CD8-positive, alpha-beta memory T cell (primary cell): ENCODE measurements at regions not wholly inside any gene's neighbourhood (a gene's known extent, or its start where the extent isn't known, plus 50 kb on each side); places are given as distances from the start of the nearest gene placed in this dataset.
A peak's percentile ranks its signal among the peaks of the same experiment; 100 is the strongest.
"Not testable (repeated sequence)": the region's sequence is repeated elsewhere in the genome, so short reads cannot be mapped to it uniquely, and the experiment has no call there.

Experiments
- CTCF ChIA-PET: fragments of 350-600 bp; sonication (Branson Sonifier 250); formaldehyde crosslinking; loops from one replicate; lab custom pipeline; 2021; ENCODE audit warnings: antibody characterized with exemption; lab: Charles Lee
- POLR2A ChIA-PET: fragments of 350-600 bp; sonication (Branson Sonifier 250); formaldehyde crosslinking; loops from one replicate; lab custom pipeline; 2021; ENCODE audit warnings: antibody characterized with exemption; lab: Charles Lee
- DNase-seq, 5 donors: peaks; one replicate each; pipeline versions ENCODE4 v3.0.0 to v3.0.0-alpha.2; 2020 to 2022; ENCODE audit warnings: mixed read lengths in 1 of 5
- H3K27ac ChIP-seq: one replicate; pipeline ENCODE4 v1.7.0; 2013; ENCODE audit warnings: low read depth, mild to moderate bottlenecking, low read length, moderate library complexity
- H3K27me3 ChIP-seq: 2 replicates; pipeline ENCODE4 v1.7.0; 2013; ENCODE audit warnings: low read length, mild to moderate bottlenecking; ENCODE audit not compliant: insufficient read depth, poor library complexity, severe bottlenecking
- H3K36me3 ChIP-seq: 2 replicates; pipeline ENCODE4 v1.7.0; 2013; ENCODE audit warnings: mild to moderate bottlenecking, low read length, moderate library complexity; ENCODE audit not compliant: insufficient read depth
- H3K4me1 ChIP-seq: 2 replicates; pipeline ENCODE4 v1.7.0; 2013; ENCODE audit warnings: mild to moderate bottlenecking, low read length, moderate library complexity; ENCODE audit not compliant: insufficient read depth
- H3K4me3 ChIP-seq: 2 replicates; pipeline ENCODE4 v1.7.0; 2013; ENCODE audit warnings: mild to moderate bottlenecking, low read length
- H3K9me3 ChIP-seq: 2 replicates; pipeline ENCODE4 v1.7.0; 2013; ENCODE audit warnings: mild to moderate bottlenecking, low read length
- H3K27ac Mint-ChIP-seq, 8 donors: one replicate each; pipeline ENCODE4 v1.8.0; 2020 to 2021; ENCODE audit warnings: mixed read lengths in 8 of 8, mild to moderate bottlenecking in 6 of 8, inconsistent platforms in 3 of 8, moderate library complexity in 3 of 8
- H3K27me3 Mint-ChIP-seq, 2 donors: one replicate each; pipeline ENCODE4 v1.8.0; 2020 to 2021; ENCODE audit warnings: mixed read lengths in 2 of 2, mild to moderate bottlenecking in 1 of 2, moderate library complexity in 1 of 2
- H3K36me3 Mint-ChIP-seq, 3 donors: one replicate each; pipeline ENCODE4 v1.8.0; 2020 to 2021; ENCODE audit warnings: mixed read lengths in 3 of 3, inconsistent platforms in 1 of 3, mild to moderate bottlenecking in 1 of 3
- H3K4me1 Mint-ChIP-seq, 3 donors: one replicate each; pipeline ENCODE4 v1.8.0; 2020 to 2021; ENCODE audit warnings: mixed read lengths in 3 of 3, inconsistent platforms in 1 of 3, mild to moderate bottlenecking in 1 of 3
- H3K4me3 Mint-ChIP-seq, 7 donors: one replicate each; pipeline ENCODE4 v1.8.0; 2020 to 2021; ENCODE audit warnings: mixed read lengths in 7 of 7, mild to moderate bottlenecking in 6 of 7, moderate library complexity in 4 of 7, inconsistent platforms in 2 of 7
- H3K9me3 Mint-ChIP-seq, 5 donors: one replicate each; pipeline ENCODE4 v1.8.0; 2020 to 2022; ENCODE audit warnings: mixed read lengths in 5 of 5, mild to moderate bottlenecking in 3 of 5, moderate library complexity in 2 of 5, inconsistent platforms in 1 of 5

DNA sequence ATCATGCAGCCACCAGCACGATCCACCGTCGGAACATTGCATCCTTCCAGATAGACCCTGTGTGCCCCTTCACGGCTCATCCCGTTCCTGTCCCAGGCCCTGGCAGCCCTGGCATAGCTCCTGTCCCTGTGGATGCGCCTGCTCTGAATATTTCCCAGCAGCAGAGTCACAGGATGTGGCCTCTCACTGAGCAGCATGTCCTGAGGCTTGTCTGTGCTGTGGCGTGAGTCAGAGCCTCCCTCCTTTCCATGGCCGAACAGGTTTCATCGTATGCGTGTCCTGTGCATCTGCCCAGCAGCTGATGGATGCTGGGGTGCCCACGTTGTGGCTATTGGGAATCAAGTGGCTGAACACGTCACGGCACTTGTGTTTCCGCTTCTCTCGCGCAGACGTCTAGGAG is 4471.5 kb upstream of the TPTE start:
- H3K27me3 ChIP-seq, H3K4me3 ChIP-seq, H3K36me3 Mint-ChIP-seq, POLR2A ChIA-PET, DNase-seq, H3K4me3 Mint-ChIP-seq, H3K9me3 Mint-ChIP-seq, H3K9me3 ChIP-seq, H3K27me3 Mint-ChIP-seq, H3K27ac ChIP-seq, H3K36me3 ChIP-seq, CTCF ChIA-PET, H3K4me1 Mint-ChIP-seq, H3K27ac Mint-ChIP-seq, H3K4me1 ChIP-seq: not testable (repeated sequence)

DNA sequence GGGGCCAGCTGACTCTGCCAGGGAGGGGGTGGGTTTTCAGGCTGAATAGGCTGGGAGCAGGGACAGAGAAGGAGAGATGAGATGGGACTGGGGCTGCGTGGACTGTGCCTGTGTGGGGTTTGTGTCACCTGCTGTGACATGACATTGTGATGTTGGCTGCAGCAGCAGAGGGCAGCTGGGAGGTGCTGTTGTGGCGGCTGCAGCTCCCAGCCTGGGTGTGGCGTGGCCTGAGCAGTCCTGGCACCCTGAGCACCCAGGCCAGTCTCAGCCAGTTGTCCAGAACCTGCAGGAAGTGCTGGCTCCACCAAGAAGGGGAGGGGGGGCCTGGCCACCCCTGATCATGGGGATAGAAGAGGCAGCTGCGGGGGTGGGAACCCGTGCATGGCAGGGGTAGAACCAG is 4469.3 kb upstream of the TPTE start:
- DNase-seq, H3K4me3 ChIP-seq, H3K27ac ChIP-seq, H3K36me3 Mint-ChIP-seq, POLR2A ChIA-PET, H3K4me1 Mint-ChIP-seq, H3K27me3 ChIP-seq, H3K27me3 Mint-ChIP-seq, H3K9me3 ChIP-seq, CTCF ChIA-PET, H3K4me3 Mint-ChIP-seq, H3K9me3 Mint-ChIP-seq, H3K4me1 ChIP-seq, H3K27ac Mint-ChIP-seq, H3K36me3 ChIP-seq: not testable (repeated sequence)

DNA sequence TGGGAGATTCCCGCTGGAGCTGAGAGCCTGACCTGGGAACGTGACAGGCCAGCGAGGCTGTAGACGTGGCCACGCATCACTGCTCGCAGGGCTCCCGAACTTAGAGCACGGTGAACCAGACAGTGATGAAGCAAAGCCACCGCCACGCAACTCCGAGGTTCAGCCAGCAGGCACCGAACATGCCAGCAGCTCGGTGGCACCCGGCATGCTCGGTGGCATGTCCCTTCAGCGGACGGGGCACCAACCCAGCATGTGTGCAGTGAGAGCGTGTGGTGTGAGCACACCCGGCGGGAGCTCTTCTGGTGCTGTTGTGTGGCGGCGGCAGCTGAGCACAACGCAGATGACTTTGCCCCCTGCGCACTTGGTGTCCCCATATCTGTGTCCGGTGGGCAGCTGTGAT is 4468.2 kb upstream of the TPTE start:
- H3K36me3 ChIP-seq, POLR2A ChIA-PET, H3K27ac ChIP-seq, CTCF ChIA-PET, H3K4me3 Mint-ChIP-seq, H3K4me1 ChIP-seq, H3K9me3 Mint-ChIP-seq, DNase-seq, H3K4me1 Mint-ChIP-seq, H3K27me3 ChIP-seq, H3K4me3 ChIP-seq, H3K9me3 ChIP-seq, H3K27ac Mint-ChIP-seq, H3K36me3 Mint-ChIP-seq, H3K27me3 Mint-ChIP-seq: not testable (repeated sequence)

DNA sequence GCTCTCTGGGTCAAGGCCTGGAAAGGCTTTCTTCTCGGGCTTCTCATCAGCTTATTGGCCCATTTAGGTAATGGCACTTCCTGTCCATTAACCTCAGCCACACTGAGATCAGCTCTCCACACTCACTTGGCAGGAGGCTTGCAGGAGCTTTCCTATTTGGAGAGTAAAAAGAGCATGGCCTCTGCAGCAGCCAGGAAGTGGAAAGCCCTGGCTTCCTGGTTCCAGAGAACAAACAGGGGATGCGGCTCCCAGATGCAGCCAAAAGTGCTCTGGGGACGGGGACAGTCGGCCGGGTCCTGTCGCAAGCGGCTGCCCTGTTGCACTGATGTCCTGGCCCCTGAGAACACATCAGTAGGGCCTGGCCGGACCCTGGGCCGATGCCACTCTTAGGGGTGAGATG is 4462.4 kb upstream of the TPTE start:
- H3K27ac Mint-ChIP-seq, POLR2A ChIA-PET, H3K4me3 Mint-ChIP-seq, H3K36me3 ChIP-seq, H3K4me3 ChIP-seq, DNase-seq, H3K4me1 ChIP-seq, H3K9me3 ChIP-seq, H3K9me3 Mint-ChIP-seq, H3K4me1 Mint-ChIP-seq, H3K36me3 Mint-ChIP-seq, H3K27ac ChIP-seq, H3K27me3 Mint-ChIP-seq, CTCF ChIA-PET, H3K27me3 ChIP-seq: not testable (repeated sequence)

DNA sequence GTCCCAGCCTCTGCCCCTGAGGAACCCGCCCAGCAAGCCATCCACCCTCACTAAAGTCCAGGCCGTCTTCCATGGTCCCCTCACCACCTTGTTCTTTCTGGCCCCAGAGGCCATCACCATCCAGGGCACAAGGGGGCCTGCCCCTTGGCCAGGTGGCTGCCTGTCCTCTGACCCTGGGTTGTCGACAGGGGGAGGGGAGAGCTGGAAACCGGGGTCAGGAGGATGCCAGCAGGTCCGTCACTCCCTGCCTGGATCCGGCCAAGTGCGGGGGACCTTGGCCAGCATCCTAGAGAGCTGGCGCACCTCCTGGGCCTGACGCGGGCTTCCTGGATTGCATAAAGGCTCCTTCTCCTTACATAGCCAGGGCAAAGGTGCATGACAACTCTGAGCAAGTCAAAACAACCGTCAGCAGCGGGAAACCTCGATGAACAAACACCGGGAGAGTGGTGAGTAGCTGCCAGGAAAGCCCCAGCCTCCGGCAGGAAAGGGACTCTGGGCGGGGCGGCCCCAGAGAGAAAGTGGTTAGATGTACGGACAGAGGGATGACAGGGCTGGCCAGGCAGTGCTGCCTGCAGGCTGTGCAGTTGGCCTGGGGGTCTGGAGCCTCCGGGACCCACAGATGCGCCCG is 4461.2 kb upstream of the TPTE start:
- H3K27me3 ChIP-seq, H3K4me3 Mint-ChIP-seq, H3K36me3 ChIP-seq, DNase-seq, H3K9me3 ChIP-seq, H3K27me3 Mint-ChIP-seq, H3K27ac Mint-ChIP-seq, H3K4me3 ChIP-seq, H3K9me3 Mint-ChIP-seq, POLR2A ChIA-PET, H3K36me3 Mint-ChIP-seq, H3K4me1 ChIP-seq, CTCF ChIA-PET, H3K27ac ChIP-seq, H3K4me1 Mint-ChIP-seq: not testable (repeated sequence)

DNA sequence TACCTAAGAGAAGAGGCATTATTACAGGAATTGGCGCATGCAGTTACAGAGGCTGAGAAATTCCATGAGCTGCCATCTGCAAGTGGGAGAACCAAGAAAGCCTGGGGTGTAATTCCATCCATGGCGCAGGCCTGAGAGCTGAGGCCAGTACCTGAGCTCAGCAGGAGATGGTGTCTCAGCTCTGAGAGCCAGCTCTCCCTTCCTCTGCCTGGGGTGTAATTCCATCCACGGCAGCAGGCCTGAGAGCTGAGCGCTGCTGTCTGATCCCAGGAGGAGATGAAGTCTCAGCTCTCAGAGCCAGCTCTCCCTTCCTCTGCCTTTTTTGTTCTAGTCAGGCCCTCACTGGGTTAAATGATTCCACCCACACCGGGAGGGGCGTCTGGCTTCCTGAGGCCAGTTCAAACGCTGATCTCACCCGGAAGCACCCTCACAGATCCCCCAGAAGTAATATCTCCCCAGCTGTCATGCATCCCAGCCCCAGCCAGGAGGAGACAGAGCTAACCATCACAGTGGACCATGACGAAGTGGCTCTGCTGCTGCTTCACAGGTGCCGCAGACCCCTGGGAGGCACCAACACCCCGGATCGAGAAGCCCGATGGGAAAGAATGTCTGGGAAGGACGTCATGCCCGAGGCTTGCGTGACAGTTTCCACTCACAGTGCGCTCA is 4454.9 kb upstream of the TPTE start:
- DNase-seq, H3K36me3 Mint-ChIP-seq, H3K4me3 Mint-ChIP-seq, H3K27ac ChIP-seq, H3K4me1 Mint-ChIP-seq, H3K27me3 Mint-ChIP-seq, H3K9me3 ChIP-seq, POLR2A ChIA-PET, H3K9me3 Mint-ChIP-seq, H3K4me1 ChIP-seq, H3K27me3 ChIP-seq, H3K36me3 ChIP-seq, CTCF ChIA-PET, H3K27ac Mint-ChIP-seq, H3K4me3 ChIP-seq: not testable (repeated sequence)

DNA sequence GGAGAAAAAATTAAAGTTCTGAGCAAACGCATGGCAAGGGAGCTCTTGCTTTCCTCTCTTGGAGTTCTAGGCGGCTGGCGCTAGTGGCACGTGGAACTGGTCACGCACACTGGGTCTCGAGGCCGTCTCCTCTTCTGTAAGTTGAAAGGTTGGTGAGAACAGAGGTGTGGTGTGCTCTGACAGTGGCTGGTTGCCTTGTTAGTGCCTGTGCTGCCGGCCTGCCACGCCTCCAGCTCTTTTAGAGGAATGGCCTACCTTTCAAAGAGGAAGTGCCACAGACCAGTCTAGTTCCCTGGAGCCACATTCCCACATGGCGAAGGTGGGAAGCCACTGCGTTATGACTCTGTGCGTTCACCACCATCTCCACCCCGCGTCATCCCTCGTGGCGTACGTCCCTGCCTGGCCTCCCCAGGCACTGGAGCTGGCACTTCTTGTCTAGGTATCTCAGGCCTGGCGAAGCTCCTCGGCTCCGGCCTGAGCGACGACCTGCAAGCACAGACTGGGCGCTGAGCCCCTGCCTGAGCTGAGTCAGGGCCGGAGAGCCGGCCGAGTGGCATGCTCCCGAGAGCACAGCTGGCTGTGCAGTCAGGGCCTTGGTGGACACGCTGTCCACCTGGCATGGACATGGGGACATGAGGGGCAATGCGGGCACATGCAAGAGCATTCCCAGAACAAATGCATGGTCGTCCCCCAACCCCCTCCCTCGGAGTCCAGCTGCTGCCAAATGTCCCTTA is 4453.1 kb upstream of the TPTE start:
- POLR2A ChIA-PET, H3K4me3 Mint-ChIP-seq: not testable (repeated sequence)

DNA sequence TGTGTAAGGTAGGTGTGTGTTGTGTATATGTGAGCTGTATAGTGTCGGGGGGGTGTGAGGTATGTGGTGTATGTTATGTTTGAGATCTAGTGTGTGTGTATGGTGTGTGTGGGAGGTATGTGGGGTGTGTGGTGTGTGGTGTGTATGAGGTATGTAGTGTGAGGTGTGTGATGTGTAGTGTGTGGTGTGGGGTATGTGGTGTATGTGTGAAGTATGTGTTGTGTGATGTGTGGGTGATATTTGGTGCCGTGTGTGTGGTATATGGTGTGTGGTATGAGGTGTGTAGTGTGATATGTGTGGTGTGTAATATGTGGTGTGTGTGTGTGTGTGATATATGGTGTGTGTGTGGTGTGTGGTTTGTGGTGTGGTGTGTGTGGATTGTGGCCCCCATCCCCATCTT is 4451.2 kb upstream of the TPTE start:
- H3K9me3 ChIP-seq, H3K9me3 Mint-ChIP-seq, H3K4me1 ChIP-seq, H3K4me1 Mint-ChIP-seq, CTCF ChIA-PET, H3K27ac ChIP-seq, POLR2A ChIA-PET, H3K27me3 ChIP-seq, H3K27me3 Mint-ChIP-seq, H3K4me3 ChIP-seq, H3K36me3 ChIP-seq, DNase-seq, H3K36me3 Mint-ChIP-seq: not testable (repeated sequence)
- H3K4me3 Mint-ChIP-seq = peak overlapping the region in 1 of 7 donors; percentile 67
- peak overlapping the region in 4 of 8 donors; percentile 3 to 86 (median 55) for H3K27ac Mint-ChIP-seq

More for the DNA sequence above, 4453.1 kb upstream of the TPTE start:
- H3K9me3 Mint-ChIP-seq, H3K4me1 Mint-ChIP-seq, CTCF ChIA-PET, H3K27ac ChIP-seq, H3K36me3 Mint-ChIP-seq, H3K4me1 ChIP-seq, H3K4me3 ChIP-seq, H3K9me3 ChIP-seq, H3K27me3 ChIP-seq, H3K36me3 ChIP-seq, H3K27ac Mint-ChIP-seq, DNase-seq, H3K27me3 Mint-ChIP-seq: not testable (repeated sequence)
